Neutrophil (primary cell): ENCODE measurements at regions not wholly inside any gene's neighbourhood (a gene's known extent, or its start where the extent isn't known, plus 50 kb on each side); places are given as distances from the start of the nearest gene placed in this dataset.

Source experiments
- H3K27ac ChIP-seq: fragments of 200-600 bp; sonication (generic); 2 replicates; pipeline ENCODE4 v1.5.1; 2016; ENCODE audit warnings: mild to moderate bottlenecking, moderate library complexity
- H3K27me3 ChIP-seq: fragments of 200-600 bp; sonication (generic); 2 replicates; pipeline ENCODE4 v1.6.0; 2016; ENCODE audit warnings: mild to moderate bottlenecking
- H3K36me3 ChIP-seq: fragments of 200-600 bp; sonication (generic); 2 replicates; pipeline ENCODE4 v1.5.1; 2017
- H3K4me1 ChIP-seq, 2 experiments: fragments of 200-600 bp in 1 of 2; sonication (generic) in 1 of 2; 1 replicate in 1 of 2; 2 replicates in 1 of 2; pipeline versions ENCODE4 v1.5.1 to v1.6.1; 2013 to 2016; ENCODE audit warnings: low read depth in 1 of 2, low read length in 1 of 2, mild to moderate bottlenecking in 1 of 2, moderate library complexity in 1 of 2; ENCODE audit not compliant: control insufficient read depth in 1 of 2, insufficient read depth in 1 of 2
- H3K4me3 ChIP-seq, 2 experiments: fragments of 200-600 bp in 1 of 2; sonication (generic) in 1 of 2; 1 replicate in 1 of 2; 2 replicates in 1 of 2; pipeline ENCODE4 v1.5.1; 2013 to 2016; ENCODE audit warnings: low read depth in 1 of 2, low read length in 1 of 2, mild to moderate bottlenecking in 1 of 2, moderate library complexity in 1 of 2
- H3K9me3 ChIP-seq: fragments of 200-600 bp; sonication (generic); 2 replicates; pipeline ENCODE4 v1.5.1; 2016
- TF ChIP-seq, protein P1 (sequence below): fragments of 200-600 bp; sonication (generic); IDR thresholded peaks from 2 replicates; pipeline ENCODE4 v1.5.1; 2016; ENCODE audit warnings: antibody characterized with exemption

DNA sequence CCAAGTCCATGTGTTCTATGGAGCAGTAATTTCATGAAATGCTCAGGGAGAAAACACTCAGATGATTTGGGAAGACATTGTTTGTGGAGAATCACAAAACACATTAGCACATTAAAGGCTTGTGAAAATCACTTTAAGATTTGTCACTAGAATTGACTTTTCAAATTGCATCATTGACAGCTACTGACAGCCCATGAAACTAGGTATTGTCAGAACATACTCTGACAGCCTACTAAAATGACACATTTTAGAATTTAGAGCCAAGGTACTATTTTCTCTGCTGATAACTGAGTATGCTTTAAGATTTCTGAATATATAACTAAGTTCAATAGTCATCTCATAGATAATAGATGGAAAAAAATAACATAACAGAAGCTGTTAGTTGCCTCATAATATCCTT, 67.4 kb upstream of the FOXC1 start:
- no peak overlapping the region for H3K27ac ChIP-seq
- no peaks in the 10 kb centered on the region for H3K27me3 ChIP-seq
- H3K9me3 ChIP-seq: no peaks in the 10 kb centered on the region
- no peaks in the 10 kb centered on the region for H3K4me1 ChIP-seq
- TF ChIP-seq, protein P1, sequence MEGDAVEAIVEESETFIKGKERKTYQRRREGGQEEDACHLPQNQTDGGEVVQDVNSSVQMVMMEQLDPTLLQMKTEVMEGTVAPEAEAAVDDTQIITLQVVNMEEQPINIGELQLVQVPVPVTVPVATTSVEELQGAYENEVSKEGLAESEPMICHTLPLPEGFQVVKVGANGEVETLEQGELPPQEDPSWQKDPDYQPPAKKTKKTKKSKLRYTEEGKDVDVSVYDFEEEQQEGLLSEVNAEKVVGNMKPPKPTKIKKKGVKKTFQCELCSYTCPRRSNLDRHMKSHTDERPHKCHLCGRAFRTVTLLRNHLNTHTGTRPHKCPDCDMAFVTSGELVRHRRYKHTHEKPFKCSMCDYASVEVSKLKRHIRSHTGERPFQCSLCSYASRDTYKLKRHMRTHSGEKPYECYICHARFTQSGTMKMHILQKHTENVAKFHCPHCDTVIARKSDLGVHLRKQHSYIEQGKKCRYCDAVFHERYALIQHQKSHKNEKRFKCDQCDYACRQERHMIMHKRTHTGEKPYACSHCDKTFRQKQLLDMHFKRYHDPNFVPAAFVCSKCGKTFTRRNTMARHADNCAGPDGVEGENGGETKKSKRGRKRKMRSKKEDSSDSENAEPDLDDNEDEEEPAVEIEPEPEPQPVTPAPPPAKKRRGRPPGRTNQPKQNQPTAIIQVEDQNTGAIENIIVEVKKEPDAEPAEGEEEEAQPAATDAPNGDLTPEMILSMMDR: no peak
- H3K4me3 ChIP-seq: no peak overlapping the region
- H3K36me3 ChIP-seq: no peaks in the 10 kb centered on the region

DNA sequence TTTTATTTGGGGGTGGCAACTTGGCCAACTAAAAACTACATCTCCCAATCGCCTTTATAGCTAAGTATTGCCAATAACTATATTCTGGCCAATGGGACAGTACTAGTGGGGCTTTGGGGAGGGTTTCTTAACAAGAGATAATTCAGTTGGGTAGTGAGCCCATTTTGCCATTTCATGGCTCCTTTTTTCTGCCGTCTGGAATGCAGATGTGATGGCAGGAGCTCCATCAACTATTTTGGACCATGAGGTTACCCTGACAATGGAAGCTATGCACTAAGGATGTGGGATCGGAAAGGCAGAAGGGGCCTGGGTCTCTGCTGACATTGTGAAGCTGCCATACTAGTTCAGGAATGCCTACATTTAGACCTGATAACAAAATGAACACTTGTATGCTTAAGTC, 67.0 kb upstream of the FOXC1 start:
- Histone ChIP-seq H3K27me3 (no peaks in the 10 kb centered on the region), H3K9me3 (no peaks in the 10 kb centered on the region), H3K4me1 (no peaks in the 10 kb centered on the region), H3K4me3 (no peak overlapping the region), H3K27ac (no peak overlapping the region), H3K36me3 (no peaks in the 10 kb centered on the region)
- TF ChIP-seq, protein P1: no peak

DNA sequence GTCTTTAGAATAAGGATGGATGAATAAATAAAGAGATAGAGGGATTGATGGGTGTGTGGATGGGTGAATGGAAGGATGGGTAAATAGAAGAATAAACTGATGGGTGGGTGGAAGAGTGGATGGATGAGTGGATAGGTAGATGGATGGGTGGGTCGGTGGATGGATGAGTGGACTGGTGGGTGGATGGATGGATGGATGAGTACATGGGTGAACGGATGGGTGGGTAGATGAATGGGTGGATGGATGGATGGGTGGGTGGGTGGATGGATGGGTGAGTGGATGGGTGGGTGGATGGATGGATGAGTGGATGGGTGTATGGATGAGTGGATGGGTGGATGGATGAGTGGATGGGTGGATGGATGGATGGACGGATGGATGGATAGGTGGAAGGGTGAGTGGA, 65.7 kb upstream of the FOXC1 start:
- TF ChIP-seq, protein P1: no peak
- Histone ChIP-seq H3K9me3 (no peaks in the 10 kb centered on the region), H3K4me3 (no peak overlapping the region), H3K27ac (no peak overlapping the region), H3K4me1 (no peaks in the 10 kb centered on the region), H3K36me3 (no peaks in the 10 kb centered on the region), H3K27me3 (no peaks in the 10 kb centered on the region)

DNA sequence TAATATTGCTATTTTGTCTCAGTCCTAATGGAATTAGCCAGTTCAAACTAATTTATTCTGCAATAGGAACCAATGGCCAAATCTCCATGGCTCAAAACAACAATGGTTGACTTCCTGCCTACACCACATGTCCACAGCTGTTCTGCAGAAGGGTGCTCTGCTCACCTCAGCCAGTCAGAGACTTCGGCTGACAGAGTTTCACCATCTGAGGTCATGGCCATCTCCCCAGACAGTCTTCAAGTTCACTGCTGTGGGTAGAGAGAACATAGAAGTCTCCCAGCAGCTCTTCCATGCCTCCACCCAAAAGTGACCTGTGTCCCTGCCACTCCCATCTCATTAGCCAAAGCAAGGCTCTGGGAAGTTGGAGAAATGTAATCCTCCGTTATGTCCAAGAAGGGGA, 65.1 kb upstream of the FOXC1 start:
- no peaks in the 10 kb centered on the region for H3K9me3 ChIP-seq
- no peaks in the 10 kb centered on the region for H3K4me1 ChIP-seq
- TF ChIP-seq, protein P1: no peak
- H3K27me3 ChIP-seq: no peaks in the 10 kb centered on the region
- H3K4me3 ChIP-seq: no peak overlapping the region
- no peaks in the 10 kb centered on the region for H3K36me3 ChIP-seq
- H3K27ac ChIP-seq: no peak overlapping the region

DNA sequence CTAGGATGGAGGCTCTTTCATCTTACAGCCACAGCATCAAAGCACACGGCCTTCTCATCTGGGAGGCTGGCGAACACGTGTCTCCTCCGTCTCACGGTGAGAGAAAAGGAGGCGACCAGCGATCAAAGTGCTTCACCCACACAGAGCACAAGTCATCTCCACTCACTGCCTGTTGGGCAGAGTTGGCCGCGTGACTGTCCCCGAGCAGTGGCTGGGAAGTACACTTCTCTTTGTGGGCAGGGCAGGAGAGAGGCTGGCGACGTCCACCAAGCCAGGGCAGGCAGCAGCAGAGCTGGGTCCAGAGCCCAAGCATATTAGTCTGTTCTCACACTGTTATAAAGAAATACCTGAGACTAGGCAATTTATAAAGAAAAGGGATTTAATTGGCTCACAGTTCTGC, 64.1 kb upstream of the FOXC1 start:
- no peaks in the 10 kb centered on the region for H3K4me1 ChIP-seq
- H3K9me3 ChIP-seq: no peaks in the 10 kb centered on the region
- TF ChIP-seq, protein P1: no peak
- no peak overlapping the region for H3K4me3 ChIP-seq
- H3K36me3 ChIP-seq: no peaks in the 10 kb centered on the region
- H3K27ac ChIP-seq: no peak overlapping the region
- no peaks in the 10 kb centered on the region for H3K27me3 ChIP-seq

DNA sequence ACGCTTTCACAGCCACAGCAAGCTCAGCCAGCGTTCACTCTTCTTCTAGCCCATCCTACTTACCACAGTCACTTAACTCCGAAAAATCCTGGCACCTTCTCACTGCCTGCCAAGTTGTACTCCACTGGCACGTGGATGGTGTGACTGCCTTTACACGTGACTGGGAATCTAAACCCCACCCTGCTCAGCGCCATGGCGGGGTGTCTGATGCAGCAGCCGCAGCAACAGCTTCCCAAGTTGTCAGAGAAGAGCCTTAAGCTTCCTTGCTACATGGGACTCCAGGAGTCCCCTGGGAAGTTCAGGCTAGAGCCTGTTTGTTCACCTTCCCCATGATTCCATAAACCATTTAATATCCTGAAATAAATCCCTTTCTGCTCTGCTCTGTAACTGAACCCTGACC, 61.9 kb upstream of the FOXC1 start:
- Histone ChIP-seq H3K9me3 (no peaks in the 10 kb centered on the region), H3K27me3 (no peaks in the 10 kb centered on the region), H3K36me3 (no peaks in the 10 kb centered on the region), H3K4me1 (no peaks in the 10 kb centered on the region), H3K27ac (no peak overlapping the region), H3K4me3 (no peak overlapping the region)
- TF ChIP-seq, protein P1: no peak
